ENCODE measurements at regions not wholly inside any gene's neighbourhood (a gene's known extent, or its start where the extent isn't known, plus 50 kb on each side); places are given as distances from the start of the nearest gene placed in this dataset.

- Histone ChIP-seq H3K4me3 (replicated peaks in 1 of 2; ENCODE audit: low read depth in 1 of 2, low read length in 2 of 2) (no peak overlapping the region), H4K20me1 (ENCODE audit: insufficient read depth) (no peaks in the 10 kb centered on the region), H2AFZ (ENCODE audit: low read depth, low read length, poor library complexity, severe bottlenecking) (no peak overlapping the region), H3K27ac (ENCODE audit: low read depth, low read length) (no peak overlapping the region), H3K9ac (ENCODE audit: low read length) (no peak overlapping the region), H3K79me2 (ENCODE audit: insufficient read depth, low read length) (no peaks in the 10 kb centered on the region), H3K9me3 (ENCODE audit: control insufficient read depth in 1 of 2, insufficient read depth in 1 of 2, low read depth in 1 of 2, low read length in 2 of 2) (peaks cover 0 to 18% of the 10 kb centered on the region in 2 experiments; a peak in 1 of 4 replicates), H3K9me2 (ENCODE audit: insufficient read depth) (no peaks in the 10 kb centered on the region), H3K4me2 (ENCODE audit: low read length) (no peak overlapping the region), H3K27me3 (ENCODE audit: insufficient read depth, low read length) (no peaks in the 10 kb centered on the region), H3K36me3 (ENCODE audit: control insufficient read depth in 1 of 2, insufficient read depth in 2 of 2, low read length in 2 of 2) (no peaks in the 10 kb centered on the region), H3K4me1 (ENCODE audit: control insufficient read depth in 1 of 2, insufficient read depth in 2 of 2, low read length in 2 of 2) (peaks cover 4 to 16% of the 10 kb centered on the region in 2 experiments; a peak in 3 of 4 replicates)
- no TSS peak for BruUV-seq (replicated peaks)
- ChIA-PET POLR2A (no interaction called here), RAD21 (ENCODE audit: low non-redundant PET in 1 of 2, low total read pairs in 2 of 2, uncharacterized antibody in 2 of 2, unreplicated experiment in 2 of 2) (no interaction called here), CTCF (no interaction called here)
- DNase-seq (ENCODE audit: low read depth, low spot score), result no peak
- intact Hi-C loops (cut with micrococcal nuclease), result no loop called here
- TF ChIP-seq FOSL1 (IDR thresholded peaks at IDR 0.05; ENCODE audit: low read depth) (no peak), ZNF274 (IDR thresholded peaks at IDR 0.05; ENCODE audit: low read depth, low read length) (no peak), REST (IDR thresholded peaks at IDR 0.05; ENCODE audit: low read depth) (no peak), JUND (IDR thresholded peaks at IDR 0.05) (no peak), POLR2A (IDR thresholded peaks at IDR 0.05; ENCODE audit: borderline replicate concordance, extremely low read depth, insufficient read depth, insufficient read length) (no peak), MAX (IDR thresholded peaks at IDR 0.05) (no peak), CEBPB (IDR thresholded peaks at IDR 0.05; ENCODE audit: low read depth) (no peak)
- no peak for ATAC-seq
These were observed 83.5 kb downstream of the SNX5 start for GRCh38 chr20:17885076-17885475.

All from HCT116 (cell line).